ENCODE measurements at regions not wholly inside any gene's neighbourhood (a gene's known extent, or its start where the extent isn't known, plus 50 kb on each side); places are given as distances from the start of the nearest gene placed in this dataset.

DNA sequence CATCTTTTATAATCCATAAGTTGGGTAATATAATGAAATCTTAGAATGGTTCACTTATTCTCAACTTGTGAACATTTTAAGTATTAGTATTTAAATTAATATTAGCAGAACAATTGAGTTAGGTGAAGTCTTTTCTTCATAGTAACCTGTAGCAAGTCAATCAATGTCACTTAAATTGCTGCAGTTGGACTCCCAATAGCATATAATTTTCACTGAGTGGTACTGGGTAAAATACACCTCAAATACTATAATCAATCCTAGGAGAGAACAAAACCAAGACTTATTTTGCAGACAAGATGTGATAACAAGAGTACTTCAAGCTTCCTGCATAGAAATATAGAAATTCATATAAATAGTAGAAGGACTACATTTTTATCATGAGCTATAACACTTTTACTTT, 677.9 kb upstream of the LRRN3 start:
- no peaks in the 10 kb centered on the region for H3K36me3 Mint-ChIP-seq
- H3K9me3 Mint-ChIP-seq, result peaks cover 2% of the 10 kb centered on the region
- no peak overlapping the region for H2AFZ ChIP-seq (replicated peaks)
- TF ChIP-seq EZH2 (IDR thresholded peaks at IDR 0.05) (no peak), EZH2phosphoT487 (IDR thresholded peaks at IDR 0.05) (no peak), CTCF (IDR thresholded peaks at IDR 0.05) (no peak)
- no peak overlapping the region for H3K4me3 ChIP-seq
- H3K27me3 Mint-ChIP-seq (ENCODE audit: insufficient read depth, low read depth), result peaks cover 2% of the 10 kb centered on the region
- H4K20me1 ChIP-seq (ENCODE audit: low read depth), result no peaks in the 10 kb centered on the region
- no peak overlapping the region for H3K4me3 Mint-ChIP-seq
- no peak for DNase-seq (ENCODE audit: low spot score)
- H3K4me1 Mint-ChIP-seq, result peaks cover 9% of the 10 kb centered on the region
- no peaks in the 10 kb centered on the region for H3K27me3 ChIP-seq
- no peaks in the 10 kb centered on the region for H3K79me2 ChIP-seq (ENCODE audit: low read depth)
- no peak overlapping the region for H3K4me2 ChIP-seq
- no peaks in the 10 kb centered on the region for H3K4me1 ChIP-seq
- no peak overlapping the region for H3K27ac ChIP-seq
- no peak overlapping the region for H3K27ac Mint-ChIP-seq
- H3F3A ChIP-seq (ENCODE audit: low read depth), result no peaks in the 10 kb centered on the region
- H3K36me3 ChIP-seq, result no peaks in the 10 kb centered on the region
- no peak overlapping the region for H3K9ac ChIP-seq
- no peaks in the 10 kb centered on the region for H3K9me3 ChIP-seq (ENCODE audit: low read depth)

GRCh38 chr7:110417611-110418010, 673.3 kb upstream of the LRRN3 start:
- Histone ChIP-seq H3K27me3 (no peaks in the 10 kb centered on the region), H4K20me1 (ENCODE audit: low read depth) (no peaks in the 10 kb centered on the region), H3K9me3 (ENCODE audit: low read depth) (no peaks in the 10 kb centered on the region), H3F3A (ENCODE audit: low read depth) (no peaks in the 10 kb centered on the region), H3K79me2 (ENCODE audit: low read depth) (no peaks in the 10 kb centered on the region), H3K36me3 (no peaks in the 10 kb centered on the region), H3K9ac (no peak overlapping the region), H3K4me3 (no peak overlapping the region), H2AFZ (replicated peaks) (no peak overlapping the region), H3K4me1 (no peaks in the 10 kb centered on the region), H3K4me2 (no peak overlapping the region), H3K27ac (no peak overlapping the region)
- Mint-ChIP-seq H3K9me3 (no peaks in the 10 kb centered on the region), H3K27me3 (ENCODE audit: insufficient read depth, low read depth) (no peaks in the 10 kb centered on the region), H3K4me3 (no peak overlapping the region), H3K27ac (peak overlapping the region; percentile 55), H3K4me1 (peaks cover 19% of the 10 kb centered on the region), H3K36me3 (no peaks in the 10 kb centered on the region)
- TF ChIP-seq CTCF (IDR thresholded peaks at IDR 0.05), result no peak
- TF ChIP-seq EZH2phosphoT487 (IDR thresholded peaks at IDR 0.05), result no peak
- no peak for TF ChIP-seq EZH2 (IDR thresholded peaks at IDR 0.05)
- DNase-seq (ENCODE audit: low spot score), result no peak

DNA sequence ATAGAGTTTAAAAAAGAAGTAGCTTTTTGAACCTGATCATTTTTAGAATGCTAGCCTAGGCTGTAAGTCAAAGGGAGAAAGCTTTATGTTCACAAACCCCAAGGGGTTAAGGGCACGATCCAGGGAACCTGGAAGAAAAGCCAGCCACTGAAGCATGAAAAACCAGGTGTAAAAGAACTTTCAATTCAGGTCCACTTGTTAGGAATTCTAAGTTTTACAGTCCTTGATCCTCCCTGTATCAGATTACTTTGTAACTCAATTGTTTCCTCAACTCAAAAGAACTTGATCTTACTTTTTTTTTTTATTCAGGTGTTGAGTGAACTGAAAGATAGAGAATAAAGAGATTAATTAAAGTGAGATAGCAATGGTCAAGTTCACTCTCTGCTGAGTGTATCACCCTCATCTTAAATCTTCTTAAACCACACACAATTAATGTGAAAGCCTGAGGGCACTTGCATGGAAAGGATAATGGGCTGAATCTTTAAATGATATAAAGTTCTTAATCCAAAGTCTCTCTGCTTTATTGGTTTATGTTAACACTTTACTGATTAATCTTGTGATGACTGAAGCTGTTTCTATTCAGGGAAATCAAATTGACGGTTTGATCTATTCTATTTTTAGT, 672.2 kb upstream of the LRRN3 start:
- no peak overlapping the region for H3K4me2 ChIP-seq
- H3K9me3 ChIP-seq (ENCODE audit: low read depth), result no peaks in the 10 kb centered on the region
- no peaks in the 10 kb centered on the region for H3K4me1 ChIP-seq
- TF ChIP-seq EZH2 (IDR thresholded peaks at IDR 0.05) (no peak), EZH2phosphoT487 (IDR thresholded peaks at IDR 0.05) (no peak), CTCF (IDR thresholded peaks at IDR 0.05) (no peak)
- peak; percentile 8 for DNase-seq (ENCODE audit: low spot score)
- H2AFZ ChIP-seq (replicated peaks), result no peak overlapping the region
- H3K79me2 ChIP-seq (ENCODE audit: low read depth), result no peaks in the 10 kb centered on the region
- H3K36me3 ChIP-seq, result no peaks in the 10 kb centered on the region
- H3K27me3 Mint-ChIP-seq (ENCODE audit: insufficient read depth, low read depth), result peaks cover 2% of the 10 kb centered on the region
- no peaks in the 10 kb centered on the region for H3F3A ChIP-seq (ENCODE audit: low read depth)
- no peak overlapping the region for H3K27ac Mint-ChIP-seq
- no peak overlapping the region for H3K4me3 ChIP-seq
- no peaks in the 10 kb centered on the region for H3K36me3 Mint-ChIP-seq
- H3K27ac ChIP-seq, result no peak overlapping the region
- H4K20me1 ChIP-seq (ENCODE audit: low read depth), result no peaks in the 10 kb centered on the region
- no peaks in the 10 kb centered on the region for H3K27me3 ChIP-seq
- H3K9me3 Mint-ChIP-seq, result no peaks in the 10 kb centered on the region
- H3K9ac ChIP-seq, result no peak overlapping the region
- peaks cover 19% of the 10 kb centered on the region for H3K4me1 Mint-ChIP-seq
- H3K4me3 Mint-ChIP-seq, result no peak overlapping the region

All from neural progenitor cell (in vitro differentiated cells).